ENCODE measurements at regions not wholly inside any gene's neighbourhood (a gene's known extent, or its start where the extent isn't known, plus 50 kb on each side); places are given as distances from the start of the nearest gene placed in this dataset.

DNA sequence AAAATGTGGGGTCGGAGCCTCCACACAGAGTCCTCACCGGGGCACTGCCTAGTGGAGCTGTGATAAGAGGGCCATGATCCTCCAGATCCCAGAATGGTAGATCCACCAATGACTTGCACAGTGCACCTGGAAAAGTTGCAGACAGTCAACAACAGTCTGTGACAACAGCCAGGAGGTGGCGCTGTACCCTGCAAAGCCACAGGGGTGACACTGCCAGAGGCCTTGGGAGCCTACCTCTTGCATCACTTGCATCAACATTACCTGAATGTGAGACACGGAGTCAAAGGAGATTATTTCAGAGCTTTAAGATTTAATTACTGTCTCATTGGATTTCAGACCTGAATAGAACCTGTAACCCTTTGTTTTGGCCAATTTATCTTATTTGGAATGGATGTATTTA is 614.1 kb upstream of the CDH9 start:
- TF ChIP-seq JUN (IDR thresholded peaks at IDR 0.05; ENCODE audit: borderline replicate concordance, insufficient read depth, insufficient read length, low read depth): no peak
- TF ChIP-seq CTCF (IDR thresholded peaks at IDR 0.05; ENCODE audit: extremely low read depth in 1 of 2, insufficient read depth in 1 of 2, low read depth in 1 of 2, low read length in 2 of 2): no peak
- no peak for TF ChIP-seq POLR2AphosphoS5 (IDR thresholded peaks at IDR 0.05; ENCODE audit: insufficient read depth, low read depth, low read length)

All from endothelial cell of umbilical vein (primary cell).